ENCODE measurements at regions not wholly inside any gene's neighbourhood (a gene's known extent, or its start where the extent isn't known, plus 50 kb on each side); places are given as distances from the start of the nearest gene placed in this dataset.
"Not testable (repeated sequence)": the region's sequence is repeated elsewhere in the genome, so short reads cannot be mapped to it uniquely, and the experiment has no call there.

- H3K27ac Mint-ChIP-seq, result no peak overlapping the region
- no peak overlapping the region for H3K4me3 ChIP-seq (ENCODE audit: low read length)
- no peak for DNase-seq
- no peak overlapping the region for H3K27ac ChIP-seq (ENCODE audit: low read length)
- H3K9me3 Mint-ChIP-seq, result peaks cover 3 to 8% of the 10 kb centered on the region in 2 donors
- no peaks in the 10 kb centered on the region for H3K27me3 ChIP-seq (ENCODE audit: control insufficient read depth, insufficient read depth, low read length)
- no peaks in the 10 kb centered on the region for H3K36me3 Mint-ChIP-seq
- no peaks in the 10 kb centered on the region for H3K27me3 Mint-ChIP-seq (ENCODE audit: low read depth in 2 of 2)
- no peak overlapping the region for H3K4me3 Mint-ChIP-seq
- no peak for TF ChIP-seq CTCF (IDR thresholded peaks at IDR 0.05)
- 81% methylated on average over 5 of the region's 5 CpGs for WGBS (ENCODE audit: insufficient coverage)
- no peaks in the 10 kb centered on the region for H3K36me3 ChIP-seq (ENCODE audit: control insufficient read depth, insufficient read depth, low read length)
- no peaks in the 10 kb centered on the region for H3K4me1 ChIP-seq (ENCODE audit: control insufficient read depth, insufficient read depth, low read length)
- H3K9me3 ChIP-seq (ENCODE audit: control insufficient read depth, insufficient read depth, low read length), result no peaks in the 10 kb centered on the region
- H3K4me1 Mint-ChIP-seq, result no peaks in the 10 kb centered on the region
- intact Hi-C loops (cut with micrococcal nuclease), result no loop called here
- ATAC-seq, result no peak
Measured at GRCh38 chr4:149050840-149051239, 608.6 kb upstream of the NR3C2 start.

GRCh38 chr4:149048451-149049143, 606.4 kb upstream of the NR3C2 start:
- 100% methylated on average over 1 of the region's 3 CpGs for WGBS (ENCODE audit: insufficient coverage)
- DNase-seq (no peak), ATAC-seq (no peak)
- Mint-ChIP-seq H3K27ac (no peak overlapping the region), H3K9me3 (peaks cover 6 to 8% of the 10 kb centered on the region in 2 donors), H3K36me3 (no peaks in the 10 kb centered on the region), H3K27me3 (ENCODE audit: low read depth in 2 of 2) (no peaks in the 10 kb centered on the region), H3K4me3 (no peak overlapping the region), H3K4me1 (no peaks in the 10 kb centered on the region)
- intact Hi-C loops (cut with micrococcal nuclease), result no loop called here
- Histone ChIP-seq H3K27me3 (ENCODE audit: control insufficient read depth, insufficient read depth, low read length) (no peaks in the 10 kb centered on the region), H3K36me3 (ENCODE audit: control insufficient read depth, insufficient read depth, low read length) (no peaks in the 10 kb centered on the region), H3K27ac (ENCODE audit: low read length) (no peak overlapping the region), H3K4me1 (ENCODE audit: control insufficient read depth, insufficient read depth, low read length) (no peaks in the 10 kb centered on the region), H3K9me3 (ENCODE audit: control insufficient read depth, insufficient read depth, low read length) (no peaks in the 10 kb centered on the region), H3K4me3 (ENCODE audit: low read length) (no peak overlapping the region)
- TF ChIP-seq CTCF (IDR thresholded peaks at IDR 0.05), result no peak

- no peak overlapping the region for H3K27ac ChIP-seq (ENCODE audit: low read length)
- WGBS (ENCODE audit: insufficient coverage), result 94% methylated on average over 2 of the region's 2 CpGs
- DNase-seq (no peak), ATAC-seq (no peak)
- no peaks in the 10 kb centered on the region for H3K36me3 ChIP-seq (ENCODE audit: control insufficient read depth, insufficient read depth, low read length)
- H3K9me3 ChIP-seq (ENCODE audit: control insufficient read depth, insufficient read depth, low read length), result no peaks in the 10 kb centered on the region
- no peak overlapping the region for H3K4me3 ChIP-seq (ENCODE audit: low read length)
- Mint-ChIP-seq H3K36me3 (no peaks in the 10 kb centered on the region), H3K27me3 (ENCODE audit: low read depth in 2 of 2) (no peaks in the 10 kb centered on the region), H3K4me3 (no peak overlapping the region), H3K9me3 (peaks cover 6 to 8% of the 10 kb centered on the region in 2 donors), H3K27ac (no peak overlapping the region), H3K4me1 (no peaks in the 10 kb centered on the region)
- TF ChIP-seq CTCF (IDR thresholded peaks at IDR 0.05), result no peak
- no peaks in the 10 kb centered on the region for H3K27me3 ChIP-seq (ENCODE audit: control insufficient read depth, insufficient read depth, low read length)
- intact Hi-C loops (cut with micrococcal nuclease), result no loop called here
- no peaks in the 10 kb centered on the region for H3K4me1 ChIP-seq (ENCODE audit: control insufficient read depth, insufficient read depth, low read length)
Measured at GRCh38 chr4:149047368-149047767, 605.2 kb upstream of the NR3C2 start.

- Histone ChIP-seq H3K27ac (ENCODE audit: low read length) (no peak overlapping the region), H3K27me3 (ENCODE audit: control insufficient read depth, insufficient read depth, low read length) (no peaks in the 10 kb centered on the region), H3K4me3 (ENCODE audit: low read length) (no peak overlapping the region), H3K36me3 (ENCODE audit: control insufficient read depth, insufficient read depth, low read length) (no peaks in the 10 kb centered on the region), H3K4me1 (ENCODE audit: control insufficient read depth, insufficient read depth, low read length) (no peaks in the 10 kb centered on the region), H3K9me3 (ENCODE audit: control insufficient read depth, insufficient read depth, low read length) (no peaks in the 10 kb centered on the region)
- ATAC-seq (no peak), DNase-seq (no peak)
- no peak for TF ChIP-seq CTCF (IDR thresholded peaks at IDR 0.05)
- Mint-ChIP-seq H3K27ac (no peak overlapping the region), H3K4me3 (no peak overlapping the region), H3K4me1 (no peaks in the 10 kb centered on the region), H3K36me3 (no peaks in the 10 kb centered on the region), H3K9me3 (peaks cover 6 to 8% of the 10 kb centered on the region in 2 donors), H3K27me3 (ENCODE audit: low read depth in 2 of 2) (no peaks in the 10 kb centered on the region)
- intact Hi-C loops (cut with micrococcal nuclease), result no loop called here
- 71% methylated on average over 2 of the region's 3 CpGs for WGBS (ENCODE audit: insufficient coverage)
Measured at GRCh38 chr4:149045731-149046130, 603.5 kb upstream of the NR3C2 start.

GRCh38 chr4:149039786-149040185, 597.6 kb upstream of the NR3C2 start:
- H3K4me3 Mint-ChIP-seq; H3K4me1 ChIP-seq (ENCODE audit: control insufficient read depth, insufficient read depth, low read length); H3K36me3 Mint-ChIP-seq; H3K4me3 ChIP-seq (ENCODE audit: low read length); H3K9me3 ChIP-seq (ENCODE audit: control insufficient read depth, insufficient read depth, low read length); intact Hi-C loops (cut with micrococcal nuclease); H3K27me3 Mint-ChIP-seq (ENCODE audit: low read depth in 2 of 2); H3K4me1 Mint-ChIP-seq; H3K27ac Mint-ChIP-seq; ATAC-seq; H3K27ac ChIP-seq (ENCODE audit: low read length); DNase-seq; H3K36me3 ChIP-seq (ENCODE audit: control insufficient read depth, insufficient read depth, low read length); H3K27me3 ChIP-seq (ENCODE audit: control insufficient read depth, insufficient read depth, low read length); H3K9me3 Mint-ChIP-seq: not testable (repeated sequence)
- 92% methylated on average over 2 of the region's 2 CpGs for WGBS (ENCODE audit: insufficient coverage)

Measured in natural killer cell (primary cell).